ENCODE measurements at regions not wholly inside any gene's neighbourhood (a gene's known extent, or its start where the extent isn't known, plus 50 kb on each side); places are given as distances from the start of the nearest gene placed in this dataset.

- TF ChIP-seq CTCF (IDR thresholded peaks at IDR 0.05; ENCODE audit: insufficient read depth, low read depth, low read length), result no peak
- no peak for TF ChIP-seq EZH2 (IDR thresholded peaks at IDR 0.05; ENCODE audit: insufficient read depth, low read length)
Observed at GRCh38 chr9:86798966-86799365, 148.3 kb downstream of the GAS1 start.

All from astrocyte (in vitro differentiated cells and primary cell).